VCaP (cell line): ENCODE measurements at regions not wholly inside any gene's neighbourhood (a gene's known extent, or its start where the extent isn't known, plus 50 kb on each side); places are given as distances from the start of the nearest gene placed in this dataset.

Source experiments
- H3K27ac ChIP-seq: fragments of 450-650 bp; 2 replicates; pipeline ENCODE4 v1.5.1; 2017
- CTCF ChIP-seq: fragments of 450-650 bp; conservative IDR thresholded peaks from 2 replicates; pipeline ENCODE4 v1.5.1; 2017; ENCODE audit warnings: mild to moderate bottlenecking, moderate library complexity

GRCh38 chr20:50242548-50242862 lies 51.9 kb downstream of the CEBPB start:
- no peak for TF ChIP-seq CTCF
- H3K27ac ChIP-seq = no peak overlapping the region

- H3K27ac ChIP-seq = no peak overlapping the region
- no peak for TF ChIP-seq CTCF
Measured at GRCh38 chr20:50242863-50243609, 52.4 kb downstream of the CEBPB start.

- TF ChIP-seq CTCF = no peak
Measured at GRCh38 chr20:50243610-50244351, 53.2 kb downstream of the CEBPB start.

GRCh38 chr20:50244352-50245149 lies 53.9 kb downstream of the CEBPB start:
- TF ChIP-seq CTCF = no peak
- H3K27ac ChIP-seq = no peak overlapping the region

More at GRCh38 chr20:50243610-50244351, 53.2 kb downstream of the CEBPB start:
- H3K27ac ChIP-seq = no peak overlapping the region

GRCh38 chr20:50245498-50246366 lies 55.1 kb downstream of the CEBPB start:
- no peak for TF ChIP-seq CTCF
- peak overlapping the region; percentile 83 for H3K27ac ChIP-seq

GRCh38 chr20:50246367-50247195 lies 56.0 kb downstream of the CEBPB start:
- peak overlapping the region; percentile 83 for H3K27ac ChIP-seq
- TF ChIP-seq CTCF = no peak
